GM15510 (cell line): ENCODE measurements at regions not wholly inside any gene's neighbourhood (a gene's known extent, or its start where the extent isn't known, plus 50 kb on each side); places are given as distances from the start of the nearest gene placed in this dataset.

Experiments used
- POLR2A ChIP-seq: IDR thresholded peaks from 3 replicates; pipeline ENCODE4 v1.6.1; 2011; ENCODE audit warnings: borderline replicate concordance; ENCODE audit not compliant: insufficient read length; ENCODE audit errors: extremely low read depth

GRCh38 chr3:168585544-168585943 is 489.8 kb upstream of the GOLIM4 start:
- no peak for TF ChIP-seq POLR2A

GRCh38 chr3:168583977-168584376 is 488.3 kb upstream of the GOLIM4 start:
- no peak for TF ChIP-seq POLR2A

GRCh38 chr3:168582503-168582902 is 486.8 kb upstream of the GOLIM4 start:
- no peak for TF ChIP-seq POLR2A

GRCh38 chr3:168581771-168582225 is 486.1 kb upstream of the GOLIM4 start:
- TF ChIP-seq POLR2A: no peak

- no peak for TF ChIP-seq POLR2A
Measured at GRCh38 chr3:168579010-168579409, 483.3 kb upstream of the GOLIM4 start.

GRCh38 chr3:168575750-168576149 is 480.0 kb upstream of the GOLIM4 start:
- no peak for TF ChIP-seq POLR2A

- TF ChIP-seq POLR2A: no peak
Measured at GRCh38 chr3:168574455-168575158, 478.9 kb upstream of the GOLIM4 start.

- TF ChIP-seq POLR2A: no peak
Measured at GRCh38 chr3:168570404-168571155, 474.9 kb upstream of the GOLIM4 start.

- no peak for TF ChIP-seq POLR2A
Measured at GRCh38 chr3:168558728-168559411, 463.1 kb upstream of the GOLIM4 start.

- no peak for TF ChIP-seq POLR2A
Measured at GRCh38 chr3:168552251-168552650, 456.5 kb upstream of the GOLIM4 start.

GRCh38 chr3:168548719-168549118 is 453.0 kb upstream of the GOLIM4 start:
- no peak for TF ChIP-seq POLR2A

- TF ChIP-seq POLR2A: no peak
Measured at GRCh38 chr3:168546707-168547106, 451.0 kb upstream of the GOLIM4 start.

- TF ChIP-seq POLR2A: no peak
Measured at GRCh38 chr3:168545591-168545990, 449.9 kb upstream of the GOLIM4 start.

GRCh38 chr3:168544097-168544957 is 448.6 kb upstream of the GOLIM4 start:
- TF ChIP-seq POLR2A: no peak
